GM12874 (cell line): ENCODE measurements at regions not wholly inside any gene's neighbourhood (a gene's known extent, or its start where the extent isn't known, plus 50 kb on each side); places are given as distances from the start of the nearest gene placed in this dataset.

Experiments used
- TF ChIP-seq, protein P1 (sequence below): IDR thresholded peaks from 2 replicates; pipeline ENCODE4 v1.5.1; 2011; ENCODE audit warnings: low read depth, mild to moderate bottlenecking, control low read depth, low read length, moderate library complexity; ENCODE audit not compliant: insufficient read depth

DNA sequence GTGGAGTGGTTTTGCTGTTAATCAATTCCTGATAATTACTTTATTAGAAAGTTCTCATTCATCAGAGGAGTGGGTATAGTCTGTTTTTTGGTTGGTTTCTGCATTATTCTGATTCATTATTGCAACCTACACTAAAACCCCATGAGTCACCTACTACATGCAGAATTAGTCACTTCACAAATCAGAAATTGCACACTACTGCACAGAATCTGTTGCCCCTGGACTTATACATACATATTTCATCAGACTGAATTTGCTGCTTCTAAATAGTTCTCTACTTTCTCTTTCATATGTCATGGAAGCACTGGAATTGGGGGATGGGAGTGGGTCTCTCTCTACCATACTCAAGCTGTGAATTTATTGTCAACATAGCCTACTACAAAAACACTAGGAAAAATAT, 585.1 kb downstream of the DNAH5 start:
- TF ChIP-seq, protein P1, sequence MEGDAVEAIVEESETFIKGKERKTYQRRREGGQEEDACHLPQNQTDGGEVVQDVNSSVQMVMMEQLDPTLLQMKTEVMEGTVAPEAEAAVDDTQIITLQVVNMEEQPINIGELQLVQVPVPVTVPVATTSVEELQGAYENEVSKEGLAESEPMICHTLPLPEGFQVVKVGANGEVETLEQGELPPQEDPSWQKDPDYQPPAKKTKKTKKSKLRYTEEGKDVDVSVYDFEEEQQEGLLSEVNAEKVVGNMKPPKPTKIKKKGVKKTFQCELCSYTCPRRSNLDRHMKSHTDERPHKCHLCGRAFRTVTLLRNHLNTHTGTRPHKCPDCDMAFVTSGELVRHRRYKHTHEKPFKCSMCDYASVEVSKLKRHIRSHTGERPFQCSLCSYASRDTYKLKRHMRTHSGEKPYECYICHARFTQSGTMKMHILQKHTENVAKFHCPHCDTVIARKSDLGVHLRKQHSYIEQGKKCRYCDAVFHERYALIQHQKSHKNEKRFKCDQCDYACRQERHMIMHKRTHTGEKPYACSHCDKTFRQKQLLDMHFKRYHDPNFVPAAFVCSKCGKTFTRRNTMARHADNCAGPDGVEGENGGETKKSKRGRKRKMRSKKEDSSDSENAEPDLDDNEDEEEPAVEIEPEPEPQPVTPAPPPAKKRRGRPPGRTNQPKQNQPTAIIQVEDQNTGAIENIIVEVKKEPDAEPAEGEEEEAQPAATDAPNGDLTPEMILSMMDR, result no peak

DNA sequence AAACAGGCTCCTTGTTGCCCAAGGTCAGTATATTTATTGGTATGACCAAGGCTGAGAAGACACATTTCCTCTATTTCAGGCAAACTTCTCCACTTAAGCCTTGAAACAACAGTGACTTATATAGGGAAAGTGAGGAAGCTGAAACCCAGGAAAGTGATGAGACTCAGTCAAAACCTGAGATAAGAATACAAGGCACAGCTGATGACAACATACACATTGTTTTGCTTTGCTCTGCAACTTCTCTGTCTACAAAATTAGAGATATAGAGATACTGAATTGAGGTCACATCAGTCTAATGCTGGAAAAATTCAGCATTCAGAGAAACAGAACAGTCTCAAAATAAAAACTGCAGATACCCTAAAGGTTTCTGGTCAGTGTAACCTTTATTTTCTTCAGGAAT, 586.1 kb downstream of the DNAH5 start:
- TF ChIP-seq, protein P1, result no peak

GRCh38 chr5:13357929-13358328, 586.6 kb downstream of the DNAH5 start:
- TF ChIP-seq, protein P1, result no peak

DNA sequence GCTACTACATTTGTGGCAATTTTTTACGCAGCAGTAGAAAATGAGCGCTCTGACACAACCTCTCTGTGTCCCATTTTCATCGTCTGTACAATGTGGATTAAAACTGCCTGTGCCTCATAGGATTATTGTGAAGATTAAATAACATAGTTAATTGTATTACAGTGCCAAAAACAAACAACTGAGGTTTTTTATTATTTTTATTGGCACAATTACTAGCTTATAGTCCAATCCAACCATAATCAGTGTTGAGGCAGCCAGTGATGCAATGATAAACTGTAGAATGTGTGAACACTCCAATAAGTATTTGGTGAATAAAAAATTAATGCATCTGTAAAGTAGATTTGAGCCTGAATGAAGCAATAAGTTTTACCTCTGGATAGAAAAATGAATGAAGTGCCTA, 588.3 kb downstream of the DNAH5 start:
- TF ChIP-seq, protein P1, result no peak

- TF ChIP-seq, protein P1, result no peak
Observed at GRCh38 chr5:13354611-13355010, 589.9 kb downstream of the DNAH5 start.

DNA sequence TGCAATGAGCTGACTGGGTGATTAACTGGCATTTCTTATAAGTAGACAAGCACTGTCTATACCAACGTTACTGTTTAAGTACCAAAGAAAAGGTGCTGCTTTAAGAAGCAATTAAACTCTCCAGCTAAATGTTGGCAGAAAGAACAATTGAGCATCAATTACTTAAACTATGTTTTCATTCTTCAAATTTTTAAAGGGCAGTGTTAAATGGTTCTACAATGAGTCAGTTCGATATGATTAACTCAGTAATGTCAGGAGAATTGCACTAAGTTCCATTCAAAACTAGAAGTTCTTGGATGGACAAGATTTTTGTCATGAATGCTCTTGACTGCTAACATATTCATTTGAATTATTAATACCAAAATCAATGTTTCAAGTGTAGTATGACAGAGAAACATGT, 593.7 kb downstream of the DNAH5 start:
- TF ChIP-seq, protein P1, result no peak

- TF ChIP-seq, protein P1, result no peak
Observed at GRCh38 chr5:13348568-13348967, 595.9 kb downstream of the DNAH5 start.

DNA sequence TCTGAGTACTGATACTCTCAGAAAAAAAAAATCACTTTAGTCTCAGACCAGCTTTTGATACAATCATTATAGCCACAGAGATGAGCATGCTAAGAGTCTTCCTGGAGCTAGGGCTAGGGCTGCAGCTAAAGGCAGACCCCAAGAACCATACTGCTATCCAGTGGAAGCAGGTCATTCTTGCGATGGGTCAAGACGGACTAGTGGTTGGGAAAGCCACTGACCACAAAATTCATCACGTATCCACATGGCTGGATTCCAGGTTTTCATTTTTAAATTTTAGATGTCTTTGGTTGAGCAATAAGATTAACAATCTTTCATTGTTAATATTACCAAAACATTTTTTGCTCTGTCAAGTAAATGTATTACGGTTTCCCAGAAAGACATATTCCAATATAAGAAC, 598.1 kb downstream of the DNAH5 start:
- TF ChIP-seq, protein P1, result no peak
